Vagina (tissue), 2 donors: ENCODE measurements at regions not wholly inside any gene's neighbourhood (a gene's known extent, or its start where the extent isn't known, plus 50 kb on each side); places are given as distances from the start of the nearest gene placed in this dataset.

Source experiments
- DNase-seq, 2 donors: peaks; one replicate each; pipeline ENCODE4 v3.0.0-alpha.2; 2017; ENCODE audit errors: extremely low spot score in 2 of 2
- H3K27ac ChIP-seq: fragments of 200-600 bp; sonication (generic); one replicate; pipeline ENCODE4 v1.5.1; 2019
- H3K27me3 ChIP-seq: fragments of 200-600 bp; sonication (generic); one replicate; pipeline ENCODE4 v1.5.1; 2019
- H3K36me3 ChIP-seq, 2 donors: fragments of 200-600 bp; sonication (generic); one replicate each; pipeline ENCODE4 v1.5.1; 2017 to 2019
- H3K4me1 ChIP-seq: fragments of 200-600 bp; sonication (generic); one replicate; pipeline ENCODE4 v1.5.1; 2019
- H3K4me3 ChIP-seq, 2 donors: fragments of 200-600 bp; sonication (generic); 1 replicate in 1 of 2; 2 replicates in 1 of 2; pipeline ENCODE4 v1.5.1; 2016 to 2019
- H3K9me3 ChIP-seq: fragments of 200-600 bp; sonication (generic); one replicate; pipeline ENCODE4 v1.5.1; 2019
- POLR2A ChIP-seq, 2 donors: fragments of 450-650 bp; IDR thresholded peaks; one replicate each; pipeline ENCODE4 v1.6.1; 2017; ENCODE audit warnings: antibody characterized with exemption in 2 of 2, mild to moderate bottlenecking in 2 of 2, moderate library complexity in 2 of 2
- POLR2AphosphoS5 ChIP-seq, 2 donors: sonication (generic); formaldehyde crosslinking; IDR thresholded peaks; one replicate each; pipeline ENCODE4 v1.9.0; 2017; ENCODE audit warnings: antibody characterized with exemption in 2 of 2, mild to moderate bottlenecking in 2 of 2, low read depth in 1 of 2; ENCODE audit not compliant: insufficient read depth in 1 of 2
- intact Hi-C: fragments of 100-400 bp; cut with DNase I; formaldehyde crosslinking; loops from one replicate; pipeline ENCODE4 v1.15.1; 2023
- TF ChIP-seq, protein P1 (sequence below), 3 experiments: fragments of 450-650 bp in 2 of 3; fragments of 200-600 bp in 1 of 3; sonication (generic) in 1 of 3; IDR thresholded peaks; one replicate each; pipeline ENCODE4 v1.5.1; 2017 to 2019; ENCODE audit warnings: antibody characterized with exemption in 3 of 3, mild to moderate bottlenecking in 2 of 3, moderate library complexity in 2 of 3

DNA sequence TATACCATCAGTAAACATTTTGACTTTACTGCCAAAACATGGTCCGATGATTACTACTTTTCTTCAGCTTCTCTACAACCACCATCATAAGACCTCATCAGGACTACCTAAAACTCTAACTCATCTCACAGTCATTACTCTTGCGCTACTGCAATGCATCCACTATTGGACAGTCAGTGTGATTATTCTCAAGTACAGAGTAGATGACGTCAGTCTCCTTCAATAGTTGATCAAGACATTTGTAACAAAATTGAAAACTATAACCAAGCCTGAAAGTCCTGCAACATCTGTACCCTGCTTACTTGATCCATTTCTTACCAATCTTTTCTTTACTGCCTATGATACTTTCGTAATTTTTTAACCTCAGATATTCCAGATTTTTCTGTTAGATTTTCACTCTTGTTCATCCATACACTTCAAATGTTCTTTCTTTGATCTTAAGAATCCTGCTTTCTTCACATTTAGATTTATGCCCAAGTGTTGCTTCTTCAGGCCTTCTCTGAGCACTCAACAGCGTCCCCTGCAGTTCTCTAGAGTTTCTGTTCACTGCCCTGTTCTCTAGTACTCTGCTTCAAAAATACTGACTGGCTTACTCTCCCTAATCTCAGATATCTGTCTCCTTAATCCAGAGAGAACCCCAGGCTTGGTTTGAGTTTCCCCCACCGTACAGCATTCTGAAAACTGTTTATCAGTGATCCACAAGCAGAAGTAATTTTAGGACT lies 1517.6 kb downstream of the STIM2 start:
- Histone ChIP-seq H3K4me1 (no peaks in the 10 kb centered on the region), H3K4me3 (no peak overlapping the region), H3K9me3 (no peaks in the 10 kb centered on the region), H3K27ac (no peak overlapping the region), H3K27me3 (no peaks in the 10 kb centered on the region), H3K36me3 (no peaks in the 10 kb centered on the region)
- intact Hi-C loops = no loop called here
- TF ChIP-seq, protein P1, sequence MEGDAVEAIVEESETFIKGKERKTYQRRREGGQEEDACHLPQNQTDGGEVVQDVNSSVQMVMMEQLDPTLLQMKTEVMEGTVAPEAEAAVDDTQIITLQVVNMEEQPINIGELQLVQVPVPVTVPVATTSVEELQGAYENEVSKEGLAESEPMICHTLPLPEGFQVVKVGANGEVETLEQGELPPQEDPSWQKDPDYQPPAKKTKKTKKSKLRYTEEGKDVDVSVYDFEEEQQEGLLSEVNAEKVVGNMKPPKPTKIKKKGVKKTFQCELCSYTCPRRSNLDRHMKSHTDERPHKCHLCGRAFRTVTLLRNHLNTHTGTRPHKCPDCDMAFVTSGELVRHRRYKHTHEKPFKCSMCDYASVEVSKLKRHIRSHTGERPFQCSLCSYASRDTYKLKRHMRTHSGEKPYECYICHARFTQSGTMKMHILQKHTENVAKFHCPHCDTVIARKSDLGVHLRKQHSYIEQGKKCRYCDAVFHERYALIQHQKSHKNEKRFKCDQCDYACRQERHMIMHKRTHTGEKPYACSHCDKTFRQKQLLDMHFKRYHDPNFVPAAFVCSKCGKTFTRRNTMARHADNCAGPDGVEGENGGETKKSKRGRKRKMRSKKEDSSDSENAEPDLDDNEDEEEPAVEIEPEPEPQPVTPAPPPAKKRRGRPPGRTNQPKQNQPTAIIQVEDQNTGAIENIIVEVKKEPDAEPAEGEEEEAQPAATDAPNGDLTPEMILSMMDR (IDR thresholded peaks at IDR 0.05) = no peak
- no peak for TF ChIP-seq POLR2A (IDR thresholded peaks at IDR 0.05)
- no peak for TF ChIP-seq POLR2AphosphoS5 (IDR thresholded peaks at IDR 0.05; ENCODE audit: insufficient read depth in 1 of 2, low read depth in 1 of 2)
- DNase-seq = no peak

DNA sequence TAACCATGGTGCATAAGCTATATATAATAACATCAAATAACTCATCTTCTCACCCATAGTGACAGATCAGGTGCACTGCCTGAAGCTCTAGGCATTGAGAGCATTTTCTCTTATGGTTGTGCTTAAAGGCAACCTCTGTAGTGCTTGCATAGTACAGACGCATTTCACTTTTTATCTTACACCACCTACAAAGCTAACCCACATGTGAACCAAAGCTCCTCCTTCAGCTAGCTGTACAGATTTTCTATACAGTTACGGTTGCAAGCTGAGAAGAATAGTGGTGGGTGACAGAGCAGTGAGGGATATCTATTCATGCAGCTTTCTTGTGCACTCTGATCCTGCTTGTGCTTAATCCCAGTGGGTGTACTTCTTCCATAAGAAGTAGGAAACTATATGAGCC lies 1525.2 kb downstream of the STIM2 start:
- Histone ChIP-seq H3K4me1 (no peaks in the 10 kb centered on the region), H3K27ac (no peak overlapping the region), H3K4me3 (no peak overlapping the region), H3K27me3 (no peaks in the 10 kb centered on the region), H3K9me3 (no peaks in the 10 kb centered on the region), H3K36me3 (no peaks in the 10 kb centered on the region)
- TF ChIP-seq POLR2AphosphoS5 (IDR thresholded peaks at IDR 0.05; ENCODE audit: insufficient read depth in 1 of 2, low read depth in 1 of 2) = no peak
- TF ChIP-seq POLR2A (IDR thresholded peaks at IDR 0.05) = no peak
- intact Hi-C loops = no loop called here
- DNase-seq = no peak

DNA sequence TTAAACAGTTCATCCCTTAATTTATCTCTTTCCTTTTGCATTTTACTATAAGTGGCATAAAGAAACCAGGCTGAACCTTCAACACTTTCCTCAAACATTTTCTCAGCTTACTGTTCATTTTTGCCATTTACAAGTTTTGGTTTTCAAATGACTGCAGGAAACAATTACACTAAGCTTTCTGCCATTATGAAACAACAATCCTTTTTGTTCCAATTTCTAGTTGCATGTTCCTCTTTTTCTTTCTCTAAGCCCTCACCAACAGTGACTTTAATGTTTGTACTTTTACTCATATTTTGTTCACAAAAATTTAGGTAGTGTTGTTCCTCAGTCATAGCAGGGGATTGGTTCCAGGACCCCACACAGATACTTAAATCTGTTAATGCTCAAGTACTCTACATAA lies 1526.1 kb downstream of the STIM2 start:
- TF ChIP-seq POLR2A (IDR thresholded peaks at IDR 0.05) (no peak), POLR2AphosphoS5 (IDR thresholded peaks at IDR 0.05; ENCODE audit: insufficient read depth in 1 of 2, low read depth in 1 of 2) (no peak)
- TF ChIP-seq, protein P1 (IDR thresholded peaks at IDR 0.05) = no peak
- no peak for DNase-seq
- no peak overlapping the region for H3K4me3 ChIP-seq
- H3K36me3 ChIP-seq = no peaks in the 10 kb centered on the region
- H3K4me1 ChIP-seq = no peaks in the 10 kb centered on the region
- H3K9me3 ChIP-seq = no peaks in the 10 kb centered on the region
- intact Hi-C loops = no loop called here
- no peaks in the 10 kb centered on the region for H3K27me3 ChIP-seq
- H3K27ac ChIP-seq = no peak overlapping the region

DNA sequence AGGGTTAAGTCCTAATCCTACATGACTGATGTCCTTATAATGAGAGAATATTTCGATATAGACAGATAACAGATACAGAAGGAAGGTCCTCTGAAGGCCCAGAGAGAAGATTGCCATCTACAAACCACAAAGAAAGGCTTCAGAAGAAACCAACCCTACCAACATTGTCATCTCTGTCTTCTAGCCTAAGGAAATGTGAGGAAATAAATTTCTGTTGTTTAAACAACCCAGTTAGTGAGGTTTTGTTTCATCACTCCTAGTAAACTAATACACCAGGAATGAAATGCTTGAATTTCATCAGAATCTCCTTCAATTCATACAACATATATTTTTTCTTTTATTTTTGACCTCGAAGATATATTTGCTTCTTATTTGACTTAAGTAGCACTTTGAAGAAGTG lies 1527.8 kb downstream of the STIM2 start:
- H3K27ac ChIP-seq = no peak overlapping the region
- no peak for DNase-seq
- TF ChIP-seq POLR2AphosphoS5 (IDR thresholded peaks at IDR 0.05; ENCODE audit: insufficient read depth in 1 of 2, low read depth in 1 of 2) (no peak), POLR2A (IDR thresholded peaks at IDR 0.05) (no peak)
- TF ChIP-seq, protein P1 (IDR thresholded peaks at IDR 0.05) = no peak
- H3K27me3 ChIP-seq = no peaks in the 10 kb centered on the region
- no peaks in the 10 kb centered on the region for H3K4me1 ChIP-seq
- intact Hi-C loops = no loop called here
- no peak overlapping the region for H3K4me3 ChIP-seq
- no peaks in the 10 kb centered on the region for H3K36me3 ChIP-seq
- no peaks in the 10 kb centered on the region for H3K9me3 ChIP-seq

DNA sequence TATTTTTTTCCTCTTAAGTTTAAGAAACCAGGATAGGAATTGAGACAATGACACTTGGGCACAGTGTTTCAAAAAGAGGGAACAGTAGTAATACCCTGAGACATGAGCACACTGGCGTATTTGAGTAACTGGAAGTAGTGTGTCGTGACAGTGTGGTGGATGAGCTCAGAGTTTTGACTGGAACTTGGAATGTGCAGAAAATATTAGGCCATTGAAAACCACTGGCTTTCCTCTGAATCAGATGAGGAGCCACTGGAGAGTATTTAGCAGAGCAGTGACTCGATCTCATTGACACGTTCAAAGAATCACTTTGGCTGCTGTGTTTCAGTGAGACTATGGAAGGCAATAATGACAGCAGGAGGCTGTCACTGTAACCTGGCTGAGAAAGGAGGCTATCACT lies 1531.2 kb downstream of the STIM2 start:
- Histone ChIP-seq H3K27me3 (no peaks in the 10 kb centered on the region), H3K9me3 (no peaks in the 10 kb centered on the region), H3K36me3 (no peaks in the 10 kb centered on the region), H3K27ac (no peak overlapping the region), H3K4me3 (no peak overlapping the region), H3K4me1 (no peaks in the 10 kb centered on the region)
- intact Hi-C loops = no loop called here
- TF ChIP-seq, protein P1 (IDR thresholded peaks at IDR 0.05) = no peak
- TF ChIP-seq POLR2AphosphoS5 (IDR thresholded peaks at IDR 0.05; ENCODE audit: insufficient read depth in 1 of 2, low read depth in 1 of 2) (no peak), POLR2A (IDR thresholded peaks at IDR 0.05) (no peak)
- no peak for DNase-seq
